MM.1S (cell line): ENCODE measurements at regions not wholly inside any gene's neighbourhood (a gene's known extent, or its start where the extent isn't known, plus 50 kb on each side); places are given as distances from the start of the nearest gene placed in this dataset.

Experiments
- DNase-seq: peaks from one replicate; pipeline ENCODE4 v3.0.0-alpha.2; 2015
- H2AFZ ChIP-seq: fragments of 300-600 bp; sonication (generic); 2 replicates; pipeline ENCODE4 v1.6.0; 2016; ENCODE audit warnings: antibody characterized with exemption, low read length
- H3F3A ChIP-seq: fragments of 300-600 bp; sonication (generic); 2 replicates; pipeline ENCODE4 v1.6.1; 2016; ENCODE audit warnings: mild to moderate bottlenecking, antibody characterized with exemption, low read length, moderate library complexity, mixed read lengths; ENCODE audit not compliant: insufficient read depth
- H3K27ac ChIP-seq: fragments of 300-600 bp; sonication (generic); 2 replicates; pipeline ENCODE4 v1.5.1; 2016; ENCODE audit warnings: mild to moderate bottlenecking, low read length
- H3K27me3 ChIP-seq: fragments of 300-600 bp; sonication (generic); replicated peaks from 2 replicates; pipeline ENCODE4 v1.6.0; 2016; ENCODE audit warnings: low read length; ENCODE audit not compliant: insufficient read depth
- H3K36me3 ChIP-seq: fragments of 300-600 bp; sonication (generic); replicated peaks from 2 replicates; pipeline ENCODE4 v1.6.1; 2016; ENCODE audit warnings: mild to moderate bottlenecking, low read length, mixed read lengths; ENCODE audit not compliant: insufficient read depth
- H3K4me1 ChIP-seq: fragments of 300-600 bp; sonication (generic); 2 replicates; pipeline ENCODE4 v1.6.1; 2016; ENCODE audit warnings: low read length, mixed read lengths
- H3K4me2 ChIP-seq: fragments of 300-600 bp; sonication (generic); 2 replicates; pipeline ENCODE4 v1.6.0; 2016; ENCODE audit warnings: low read depth, low read length
- H3K4me3 ChIP-seq: fragments of 300-600 bp; sonication (generic); 2 replicates; pipeline ENCODE4 v1.5.1; 2016; ENCODE audit warnings: low read length, mixed read lengths
- H3K79me2 ChIP-seq: fragments of 300-600 bp; sonication (generic); 2 replicates; pipeline ENCODE4 v1.6.1; 2016; ENCODE audit warnings: mixed run types, low read length, mixed read lengths
- H3K9ac ChIP-seq: fragments of 300-600 bp; sonication (generic); 2 replicates; pipeline ENCODE4 v1.6.1; 2016; ENCODE audit warnings: low read length, mixed read lengths
- H3K9me2 ChIP-seq: fragments of 300-600 bp; sonication (generic); replicated peaks from 2 replicates; pipeline ENCODE4 v1.6.1; 2016; ENCODE audit warnings: mild to moderate bottlenecking, low read length, mixed read lengths; ENCODE audit not compliant: insufficient read depth
- H3K9me3 ChIP-seq: fragments of 300-600 bp; sonication (generic); replicated peaks from 2 replicates; pipeline ENCODE4 v1.6.1; 2016; ENCODE audit warnings: mild to moderate bottlenecking, low read length, mixed read lengths; ENCODE audit not compliant: insufficient read depth
- H4K20me1 ChIP-seq: fragments of 300-600 bp; sonication (generic); 2 replicates; pipeline ENCODE4 v1.6.1; 2016; ENCODE audit warnings: mild to moderate bottlenecking, low read length, moderate library complexity, mixed read lengths; ENCODE audit not compliant: insufficient read depth
- EZH2 ChIP-seq: fragments of 300-600 bp; sonication (generic); optimal IDR thresholded peaks from 2 replicates; pipeline ENCODE3; 2017; ENCODE audit warnings: low read depth, mild to moderate bottlenecking, antibody characterized with exemption, low read length, mixed read lengths
- EZH2phosphoT487 ChIP-seq: fragments of 300-600 bp; sonication (generic); IDR thresholded peaks from 2 replicates; pipeline ENCODE4 v1.6.1; 2018; ENCODE audit warnings: antibody characterized with exemption, low read length
- TF ChIP-seq, protein P1 (sequence below): fragments of 300-600 bp; sonication (generic); IDR thresholded peaks from 2 replicates; pipeline ENCODE4 v1.5.1; 2016; ENCODE audit warnings: antibody characterized with exemption, low read length, mixed read lengths

DNA sequence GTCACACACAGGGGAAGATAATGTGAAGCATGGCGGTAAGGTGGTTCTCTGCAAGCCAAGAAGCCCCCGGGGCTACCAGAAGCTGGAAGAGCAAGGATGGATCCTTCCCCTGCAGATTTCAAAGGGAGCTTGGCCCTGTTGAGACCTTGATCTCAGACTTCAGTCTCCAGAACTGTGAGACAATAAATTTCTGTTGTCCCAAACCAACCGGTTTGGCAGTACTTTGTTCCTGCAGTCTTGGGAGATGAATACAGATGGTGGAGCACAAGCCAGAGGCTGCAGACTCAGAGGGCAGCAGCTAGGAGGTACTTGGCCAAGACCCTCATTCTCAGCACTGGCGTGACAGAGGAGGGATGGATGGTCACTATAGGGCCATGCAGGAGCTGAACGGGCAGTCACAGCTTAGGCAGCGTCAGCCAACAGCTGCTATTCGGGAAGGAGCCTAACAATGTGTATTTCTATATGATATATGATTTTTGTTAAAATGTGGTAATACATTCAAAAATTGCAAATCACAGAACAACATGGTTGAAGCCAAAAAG, 387.3 kb downstream of the TNS3 start:
- no peaks in the 10 kb centered on the region for H3F3A ChIP-seq
- TF ChIP-seq EZH2phosphoT487 (no peak), EZH2 (no peak)
- TF ChIP-seq, protein P1, sequence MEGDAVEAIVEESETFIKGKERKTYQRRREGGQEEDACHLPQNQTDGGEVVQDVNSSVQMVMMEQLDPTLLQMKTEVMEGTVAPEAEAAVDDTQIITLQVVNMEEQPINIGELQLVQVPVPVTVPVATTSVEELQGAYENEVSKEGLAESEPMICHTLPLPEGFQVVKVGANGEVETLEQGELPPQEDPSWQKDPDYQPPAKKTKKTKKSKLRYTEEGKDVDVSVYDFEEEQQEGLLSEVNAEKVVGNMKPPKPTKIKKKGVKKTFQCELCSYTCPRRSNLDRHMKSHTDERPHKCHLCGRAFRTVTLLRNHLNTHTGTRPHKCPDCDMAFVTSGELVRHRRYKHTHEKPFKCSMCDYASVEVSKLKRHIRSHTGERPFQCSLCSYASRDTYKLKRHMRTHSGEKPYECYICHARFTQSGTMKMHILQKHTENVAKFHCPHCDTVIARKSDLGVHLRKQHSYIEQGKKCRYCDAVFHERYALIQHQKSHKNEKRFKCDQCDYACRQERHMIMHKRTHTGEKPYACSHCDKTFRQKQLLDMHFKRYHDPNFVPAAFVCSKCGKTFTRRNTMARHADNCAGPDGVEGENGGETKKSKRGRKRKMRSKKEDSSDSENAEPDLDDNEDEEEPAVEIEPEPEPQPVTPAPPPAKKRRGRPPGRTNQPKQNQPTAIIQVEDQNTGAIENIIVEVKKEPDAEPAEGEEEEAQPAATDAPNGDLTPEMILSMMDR, result no peak
- H3K27me3 ChIP-seq, result no peaks in the 10 kb centered on the region
- H2AFZ ChIP-seq, result no peak overlapping the region
- H3K27ac ChIP-seq, result no peak overlapping the region
- H3K9ac ChIP-seq, result no peak overlapping the region
- no peaks in the 10 kb centered on the region for H3K4me1 ChIP-seq
- no peak overlapping the region for H3K4me2 ChIP-seq
- H3K4me3 ChIP-seq, result no peak overlapping the region
- H3K9me2 ChIP-seq, result no peaks in the 10 kb centered on the region
- H3K79me2 ChIP-seq, result no peaks in the 10 kb centered on the region
- H3K36me3 ChIP-seq, result no peaks in the 10 kb centered on the region
- no peaks in the 10 kb centered on the region for H3K9me3 ChIP-seq
- DNase-seq, result no peak
- H4K20me1 ChIP-seq, result no peaks in the 10 kb centered on the region

GRCh38 chr7:47192978-47193377, 388.9 kb downstream of the TNS3 start:
- Histone ChIP-seq H2AFZ (no peak overlapping the region), H3K4me2 (no peak overlapping the region), H3K36me3 (no peaks in the 10 kb centered on the region), H3K9ac (no peak overlapping the region), H3K4me3 (no peak overlapping the region), H4K20me1 (no peaks in the 10 kb centered on the region), H3K9me3 (no peaks in the 10 kb centered on the region), H3F3A (no peaks in the 10 kb centered on the region), H3K79me2 (no peaks in the 10 kb centered on the region), H3K4me1 (no peaks in the 10 kb centered on the region), H3K27ac (no peak overlapping the region), H3K27me3 (no peaks in the 10 kb centered on the region), H3K9me2 (no peaks in the 10 kb centered on the region)
- no peak for DNase-seq
- TF ChIP-seq, protein P1, result no peak
- no peak for TF ChIP-seq EZH2
- no peak for TF ChIP-seq EZH2phosphoT487

DNA sequence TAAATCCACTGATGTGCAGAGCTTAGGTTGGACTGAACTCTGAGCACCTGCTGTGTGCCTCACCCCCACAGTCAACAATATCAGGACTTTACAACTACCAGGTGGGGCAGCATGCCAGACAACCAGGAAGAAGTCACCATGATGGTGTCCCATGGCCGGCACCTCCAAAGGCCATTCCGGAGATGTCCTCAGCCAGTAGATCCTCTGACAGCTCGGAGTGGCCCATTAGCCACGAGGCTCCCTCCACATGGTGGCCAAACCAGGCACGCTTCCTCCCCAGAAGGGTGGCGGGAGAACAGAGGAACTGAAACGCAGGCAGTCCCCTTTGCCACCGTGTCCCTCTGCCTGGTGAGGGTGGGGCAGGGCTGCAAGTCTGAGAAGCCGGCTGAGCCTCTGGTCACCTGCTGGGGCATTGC, 390.0 kb downstream of the TNS3 start:
- Histone ChIP-seq H3K4me3 (no peak overlapping the region), H4K20me1 (no peaks in the 10 kb centered on the region), H3K36me3 (no peaks in the 10 kb centered on the region), H3K27me3 (no peaks in the 10 kb centered on the region), H3K4me2 (no peak overlapping the region), H3K9me2 (no peaks in the 10 kb centered on the region), H3K9me3 (no peaks in the 10 kb centered on the region), H2AFZ (no peak overlapping the region), H3K4me1 (peaks cover under 1% of the 10 kb centered on the region; the same call in 1 of the 2 replicates), H3K9ac (no peak overlapping the region), H3K79me2 (no peaks in the 10 kb centered on the region), H3F3A (no peaks in the 10 kb centered on the region), H3K27ac (no peak overlapping the region)
- TF ChIP-seq EZH2phosphoT487 (no peak), EZH2 (no peak)
- TF ChIP-seq, protein P1, result no peak
- no peak for DNase-seq
